Endothelial cell of umbilical vein (primary cell): ENCODE measurements at regions not wholly inside any gene's neighbourhood (a gene's known extent, or its start where the extent isn't known, plus 50 kb on each side); places are given as distances from the start of the nearest gene placed in this dataset.

Source experiments
- BruUV-seq: library from RNA; stranded (reverse); fragments of 400-500 nt; replicated peaks from 2 replicates; lab custom pipeline; 2021; lab: Mats Ljungman, UMichigan
- CTCF ChIA-PET: fragments of 300-600, 350-600 bp; sonication (Branson Sonifier 250); formaldehyde crosslinking; loops from one replicate; lab custom pipeline; 2021; ENCODE audit warnings: antibody characterized with exemption, inconsistent platforms; lab: Charles Lee
- POLR2A ChIA-PET: fragments of 300-600, 350-600 bp; sonication (Branson Sonifier 250); formaldehyde crosslinking; loops from one replicate; lab custom pipeline; 2021; ENCODE audit warnings: antibody characterized with exemption, inconsistent platforms; lab: Charles Lee
- DNase-seq: peaks from one replicate; pipeline ENCODE4 v3.0.0-alpha.2; 2011; ENCODE audit warnings: low read depth, low spot score
- FAIRE-seq: peaks from 2 replicates; lab custom pipeline; 2011; peaks lifted over from hg19 to GRCh38; lab: Jason Lieb, UNC
- H2AFZ ChIP-seq: 2 replicates; pipeline ENCODE4 v1.6.0; 2012; ENCODE audit warnings: low read depth, low read length, control low read depth, inconsistent platforms
- H3K27ac ChIP-seq: 2 replicates; pipeline ENCODE4 v1.5.1; 2011; ENCODE audit warnings: low read depth, mild to moderate bottlenecking, control low read depth, low read length, moderate library complexity; ENCODE audit not compliant: insufficient read depth
- H3K27me3 ChIP-seq, 2 experiments: 2 replicates each; pipeline versions ENCODE4 v1.6.0 to v1.6.1; 2011; ENCODE audit warnings: low read length in 2 of 2, mixed read lengths in 1 of 2; ENCODE audit not compliant: control insufficient read depth in 2 of 2, insufficient read depth in 2 of 2
- H3K36me3 ChIP-seq, 2 experiments: 2 replicates in 1 of 2; 3 replicates in 1 of 2; pipeline ENCODE4 v1.5.1; 2011; ENCODE audit warnings: low read length in 2 of 2, mild to moderate bottlenecking in 1 of 2, moderate library complexity in 1 of 2; ENCODE audit not compliant: control insufficient read depth in 2 of 2, insufficient read depth in 2 of 2; ENCODE audit errors: extremely low read depth in 1 of 2
- H3K4me1 ChIP-seq: 3 replicates; pipeline ENCODE4 v1.5.1; 2011; ENCODE audit warnings: mild to moderate bottlenecking, low read length; ENCODE audit not compliant: control insufficient read depth, insufficient read depth; ENCODE audit errors: extremely low read depth
- H3K4me2 ChIP-seq: 2 replicates; pipeline ENCODE4 v1.6.1; 2011; ENCODE audit warnings: low read length, control low read depth, mixed read lengths; ENCODE audit not compliant: insufficient read depth
- H3K4me3 ChIP-seq, 3 experiments: fragments of 200-600 bp in 1 of 3; sonication (generic), shearing (Covaris generic) in 1 of 3; replicated peaks in 1 of 3; 2 replicates each; pipeline ENCODE4 v1.5.1; 2011 to 2016; ENCODE audit warnings: control low read depth in 3 of 3, low read length in 3 of 3, mild to moderate bottlenecking in 2 of 3, inconsistent platforms in 1 of 3, low read depth in 1 of 3, moderate library complexity in 1 of 3; ENCODE audit not compliant: insufficient read depth in 1 of 3
- H3K79me2 ChIP-seq: 2 replicates; pipeline ENCODE4 v1.6.0; 2012; ENCODE audit warnings: low read length, inconsistent platforms; ENCODE audit not compliant: control insufficient read depth, insufficient read depth
- H3K9ac ChIP-seq: replicated peaks from 2 replicates; pipeline ENCODE3; 2011; ENCODE audit warnings: low read length, control low read depth; ENCODE audit not compliant: insufficient read depth; ENCODE audit errors: extremely low read depth
- H3K9me1 ChIP-seq: replicated peaks from 3 replicates; pipeline ENCODE4 v1.6.0; 2011; ENCODE audit warnings: mild to moderate bottlenecking, low read length; ENCODE audit not compliant: control insufficient read depth, insufficient read depth; ENCODE audit errors: extremely low read depth
- H3K9me3 ChIP-seq: replicated peaks from 2 replicates; pipeline ENCODE4 v1.5.1; 2012; ENCODE audit warnings: low read length, inconsistent platforms; ENCODE audit not compliant: control insufficient read depth, insufficient read depth
- H4K20me1 ChIP-seq: replicated peaks from 2 replicates; pipeline ENCODE3; 2011; ENCODE audit warnings: mild to moderate bottlenecking, low read length; ENCODE audit not compliant: control insufficient read depth, insufficient read depth; ENCODE audit errors: extremely low read depth
- EZH2 ChIP-seq: IDR thresholded peaks from 2 replicates; pipeline ENCODE4 v1.6.1; 2012; ENCODE audit warnings: borderline replicate concordance, low read depth, mild to moderate bottlenecking, moderate library complexity, low read length, inconsistent platforms; ENCODE audit not compliant: severe bottlenecking
- FOS ChIP-seq: IDR thresholded peaks from 2 replicates; pipeline ENCODE4 v1.6.1; 2011; ENCODE audit warnings: mild to moderate bottlenecking, low read length, moderate library complexity, borderline replicate concordance; ENCODE audit not compliant: insufficient read depth
- GATA2 ChIP-seq: IDR thresholded peaks from 2 replicates; pipeline ENCODE4 v1.7.0; 2011; ENCODE audit warnings: low read depth, mild to moderate bottlenecking, moderate library complexity, mixed read lengths, low read length; ENCODE audit not compliant: insufficient read length, insufficient read depth
- JUN ChIP-seq: IDR thresholded peaks from 2 replicates; pipeline ENCODE4 v1.6.1; 2011; ENCODE audit warnings: borderline replicate concordance, low read depth; ENCODE audit not compliant: insufficient read length, insufficient read depth
- MYC ChIP-seq: IDR thresholded peaks from one replicate; pipeline ENCODE4 v1.6.1; 2011; ENCODE audit warnings: mild to moderate bottlenecking, low read depth, low read length
- POLR2A ChIP-seq: IDR thresholded peaks from 2 replicates; pipeline ENCODE4 v1.6.1; 2012; ENCODE audit warnings: low read depth, mild to moderate bottlenecking, control low read depth, low read length
- POLR2AphosphoS5 ChIP-seq: IDR thresholded peaks from 2 replicates; pipeline ENCODE4 v1.6.1; 2012; ENCODE audit warnings: low read depth, mild to moderate bottlenecking, control low read depth, low read length, moderate library complexity; ENCODE audit not compliant: insufficient read depth
- dilution Hi-C: fragments of 300-500 bp; cut with MboI; formaldehyde crosslinking; loops from one replicate; pipeline ENCODE4 v1.15.0; 2019; ENCODE audit warnings: low sequenced_read_pairs; ENCODE audit not compliant: extremely low pct_ligation_motif_present
- intact Hi-C: fragments of 100-400 bp; cut with micrococcal nuclease; formaldehyde crosslinking; loops from one replicate; pipeline ENCODE4 v1.10.0; 2022
- TF ChIP-seq, protein P1 (sequence below), 2 donors: IDR thresholded peaks; 1 replicate in 1 of 2; 2 replicates in 1 of 2; pipeline ENCODE4 v1.5.1; 2011; ENCODE audit warnings: low read length in 2 of 2, mild to moderate bottlenecking in 2 of 2, moderate library complexity in 2 of 2, control low read depth in 1 of 2, inconsistent platforms in 1 of 2, low read depth in 1 of 2; ENCODE audit not compliant: insufficient read depth in 1 of 2; ENCODE audit errors: extremely low read depth in 1 of 2
- TF ChIP-seq, protein P2 (sequence below): IDR thresholded peaks from 2 replicates; pipeline ENCODE4 v1.6.1; 2011; ENCODE audit not compliant: insufficient read depth, insufficient read length

DNA sequence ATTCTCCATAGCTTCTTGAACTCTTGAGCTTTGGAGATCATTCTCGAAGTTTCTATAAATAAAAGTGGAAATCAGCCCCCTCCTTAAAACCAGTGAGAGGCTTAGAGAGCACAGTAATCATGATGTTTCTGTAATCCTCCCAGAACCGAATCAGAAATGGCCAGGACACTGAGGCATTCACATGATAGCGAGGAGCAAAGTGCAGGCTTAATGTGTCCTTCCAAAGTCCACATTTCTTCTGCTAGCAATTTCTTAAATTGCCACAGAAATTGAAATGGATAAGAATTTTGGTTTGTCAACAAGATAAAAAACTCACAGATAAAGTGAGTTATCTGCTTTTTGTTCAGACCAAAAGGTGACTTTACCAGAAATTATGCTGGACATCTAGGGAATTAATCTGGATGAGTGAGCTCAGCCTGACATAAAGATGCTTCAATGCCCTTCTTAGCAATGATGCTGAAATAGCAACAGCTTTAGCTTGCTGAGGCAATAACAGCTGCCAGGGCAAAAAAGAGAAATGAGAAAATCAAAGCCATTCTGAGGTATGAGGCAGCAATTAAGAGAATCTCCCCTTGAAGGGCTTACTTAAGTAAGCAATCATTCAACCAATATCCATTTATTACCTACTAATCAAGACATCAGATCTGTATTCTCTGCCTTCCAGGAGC lies 82.4 kb upstream of the PHLPP1 start:
- no peak overlapping the region for H3K27ac ChIP-seq
- no peaks in the 10 kb centered on the region for H3K79me2 ChIP-seq
- H3K36me3 ChIP-seq = no peaks in the 10 kb centered on the region
- H3K9ac ChIP-seq = no peak overlapping the region
- H3K4me3 ChIP-seq = no peak overlapping the region
- intact Hi-C loops = no loop called here
- H3K27me3 ChIP-seq = peaks cover 3 to 11% of the 10 kb centered on the region in 2 experiments
- DNase-seq = no peak
- H3K9me1 ChIP-seq = no peaks in the 10 kb centered on the region
- no peaks in the 10 kb centered on the region for H3K4me1 ChIP-seq
- no peak overlapping the region for H2AFZ ChIP-seq
- no TSS peak for BruUV-seq
- no peaks in the 10 kb centered on the region for H4K20me1 ChIP-seq
- no peak for TF ChIP-seq POLR2AphosphoS5
- no peak for TF ChIP-seq FOS
- no peak for TF ChIP-seq JUN
- no peak for TF ChIP-seq POLR2A
- TF ChIP-seq EZH2 = no peak
- TF ChIP-seq MYC = no peak
- TF ChIP-seq, protein P1, sequence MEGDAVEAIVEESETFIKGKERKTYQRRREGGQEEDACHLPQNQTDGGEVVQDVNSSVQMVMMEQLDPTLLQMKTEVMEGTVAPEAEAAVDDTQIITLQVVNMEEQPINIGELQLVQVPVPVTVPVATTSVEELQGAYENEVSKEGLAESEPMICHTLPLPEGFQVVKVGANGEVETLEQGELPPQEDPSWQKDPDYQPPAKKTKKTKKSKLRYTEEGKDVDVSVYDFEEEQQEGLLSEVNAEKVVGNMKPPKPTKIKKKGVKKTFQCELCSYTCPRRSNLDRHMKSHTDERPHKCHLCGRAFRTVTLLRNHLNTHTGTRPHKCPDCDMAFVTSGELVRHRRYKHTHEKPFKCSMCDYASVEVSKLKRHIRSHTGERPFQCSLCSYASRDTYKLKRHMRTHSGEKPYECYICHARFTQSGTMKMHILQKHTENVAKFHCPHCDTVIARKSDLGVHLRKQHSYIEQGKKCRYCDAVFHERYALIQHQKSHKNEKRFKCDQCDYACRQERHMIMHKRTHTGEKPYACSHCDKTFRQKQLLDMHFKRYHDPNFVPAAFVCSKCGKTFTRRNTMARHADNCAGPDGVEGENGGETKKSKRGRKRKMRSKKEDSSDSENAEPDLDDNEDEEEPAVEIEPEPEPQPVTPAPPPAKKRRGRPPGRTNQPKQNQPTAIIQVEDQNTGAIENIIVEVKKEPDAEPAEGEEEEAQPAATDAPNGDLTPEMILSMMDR (IDR thresholded peaks at IDR 0.05; ENCODE audit: extremely low read depth in 1 of 2, insufficient read depth in 1 of 2, low read depth in 1 of 2, low read length in 2 of 2) = no peak
- TF ChIP-seq, protein P2, sequence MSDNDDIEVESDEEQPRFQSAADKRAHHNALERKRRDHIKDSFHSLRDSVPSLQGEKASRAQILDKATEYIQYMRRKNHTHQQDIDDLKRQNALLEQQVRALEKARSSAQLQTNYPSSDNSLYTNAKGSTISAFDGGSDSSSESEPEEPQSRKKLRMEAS = no peak
- TF ChIP-seq GATA2 = no peak
- POLR2A ChIA-PET = no interaction called here
- dilution Hi-C loops = no loop called here
- no peak for FAIRE-seq
- no peak overlapping the region for H3K4me2 ChIP-seq
- no peaks in the 10 kb centered on the region for H3K9me3 ChIP-seq
- CTCF ChIA-PET = no interaction called here
